HG02571 (cell line): ENCODE measurements at regions not wholly inside any gene's neighbourhood (a gene's known extent, or its start where the extent isn't known, plus 50 kb on each side); places are given as distances from the start of the nearest gene placed in this dataset.

ENCODE experiments used
- ATAC-seq: cut with Tn5 transposase; IDR thresholded peaks from one replicate; pipeline ENCODE4 v1.9.1; 2021; ENCODE audit warnings: mild to moderate bottlenecking, moderate library complexity; ENCODE audit not compliant: unreplicated experiment

DNA sequence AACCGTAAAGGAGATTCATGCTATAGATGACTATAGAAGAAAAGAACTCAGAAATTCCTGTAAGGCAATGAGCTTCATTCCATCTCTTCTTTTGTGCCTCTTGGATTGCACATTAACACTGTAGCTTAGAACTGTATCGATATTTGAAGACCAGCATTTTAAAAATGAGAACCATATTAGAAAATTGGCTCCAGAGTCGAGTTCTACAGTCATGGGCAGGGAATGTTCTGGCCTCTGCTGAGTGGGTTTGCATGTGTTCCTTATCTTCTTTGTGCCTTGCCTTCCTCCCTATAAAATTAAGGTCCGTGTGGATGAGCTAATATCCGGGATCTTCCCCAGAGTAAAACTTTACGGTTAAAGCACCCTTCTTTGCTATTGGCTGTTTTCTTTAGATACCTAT, 77.4 kb upstream of the PLCL2 start:
- ATAC-seq: no peak

GRCh38 chr3:16808393-16809107, 76.2 kb upstream of the PLCL2 start:
- no peak for ATAC-seq

GRCh38 chr3:16809482-16809881, 75.3 kb upstream of the PLCL2 start:
- ATAC-seq: no peak

DNA sequence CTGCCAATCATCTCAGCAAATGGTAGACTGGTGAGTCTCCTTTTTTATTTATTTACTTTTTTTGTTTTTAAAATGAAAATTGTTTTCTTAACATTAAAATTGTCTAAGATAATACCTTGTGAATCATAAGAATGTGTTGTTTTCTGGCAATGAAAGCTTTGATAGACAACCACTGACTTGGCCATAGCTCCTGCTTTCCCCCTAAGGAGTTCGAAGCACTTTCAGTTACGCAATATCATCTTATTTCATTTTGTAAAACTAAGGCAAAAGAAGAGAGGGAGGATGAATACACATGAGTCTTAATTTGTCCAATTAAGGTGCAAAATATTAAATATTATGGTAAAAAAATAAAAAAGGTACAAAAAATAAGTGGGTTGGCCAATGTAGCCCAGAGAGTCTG, 74.8 kb upstream of the PLCL2 start:
- no peak for ATAC-seq

- ATAC-seq: no peak
Measured at GRCh38 chr3:16810593-16811367, 74.0 kb upstream of the PLCL2 start.

DNA sequence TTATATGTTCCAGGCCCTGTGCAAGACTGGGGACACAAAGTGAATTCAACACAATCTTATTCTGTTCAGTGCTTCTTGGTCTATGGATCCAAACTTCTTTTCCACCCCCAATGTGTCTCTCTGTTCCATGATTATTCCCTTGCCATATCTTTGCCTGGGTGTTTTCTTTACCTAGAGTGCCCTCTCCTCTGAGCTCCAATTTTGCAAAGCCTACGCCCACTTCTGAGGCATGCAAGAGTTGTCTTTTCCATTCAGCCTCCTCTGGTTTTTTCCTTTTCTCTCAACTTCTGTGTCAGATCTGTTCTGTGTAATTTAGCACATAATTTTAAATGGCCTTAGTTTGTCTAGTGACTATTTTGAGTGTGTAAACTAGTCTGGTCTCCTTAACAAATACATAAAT, 72.8 kb upstream of the PLCL2 start:
- ATAC-seq: no peak

GRCh38 chr3:16813336-16813735, 71.4 kb upstream of the PLCL2 start:
- ATAC-seq: no peak

- ATAC-seq: peak; percentile 66
Measured at GRCh38 chr3:16816048-16816780, 68.5 kb upstream of the PLCL2 start.

DNA sequence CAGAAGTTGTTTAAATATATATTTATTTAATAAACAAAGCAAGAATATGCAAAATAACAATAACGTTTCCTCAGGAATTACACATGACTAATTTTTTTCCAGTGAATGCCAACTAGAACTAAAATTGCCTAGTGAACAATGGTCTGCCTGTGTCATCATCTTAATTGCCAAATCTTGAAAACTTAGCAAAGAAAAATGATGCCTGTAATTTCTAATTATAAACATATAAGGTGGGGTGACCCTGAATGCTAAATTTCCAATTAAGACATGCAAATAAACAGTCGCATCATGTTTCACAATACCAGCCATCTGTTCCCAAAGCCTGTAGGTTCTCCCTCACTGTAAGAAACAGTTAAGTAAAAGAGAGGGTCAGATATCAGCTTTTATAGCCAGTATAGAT, 67.6 kb upstream of the PLCL2 start:
- no peak for ATAC-seq

- ATAC-seq: no peak
Measured at GRCh38 chr3:16818194-16818593, 66.6 kb upstream of the PLCL2 start.

GRCh38 chr3:16818945-16819344, 65.8 kb upstream of the PLCL2 start:
- ATAC-seq: no peak

GRCh38 chr3:16820485-16820884, 64.3 kb upstream of the PLCL2 start:
- no peak for ATAC-seq

- ATAC-seq: no peak
Measured at GRCh38 chr3:16821053-16821452, 63.7 kb upstream of the PLCL2 start.

- peak; percentile 87 for ATAC-seq
Measured at GRCh38 chr3:16824081-16824696, 60.6 kb upstream of the PLCL2 start.

DNA sequence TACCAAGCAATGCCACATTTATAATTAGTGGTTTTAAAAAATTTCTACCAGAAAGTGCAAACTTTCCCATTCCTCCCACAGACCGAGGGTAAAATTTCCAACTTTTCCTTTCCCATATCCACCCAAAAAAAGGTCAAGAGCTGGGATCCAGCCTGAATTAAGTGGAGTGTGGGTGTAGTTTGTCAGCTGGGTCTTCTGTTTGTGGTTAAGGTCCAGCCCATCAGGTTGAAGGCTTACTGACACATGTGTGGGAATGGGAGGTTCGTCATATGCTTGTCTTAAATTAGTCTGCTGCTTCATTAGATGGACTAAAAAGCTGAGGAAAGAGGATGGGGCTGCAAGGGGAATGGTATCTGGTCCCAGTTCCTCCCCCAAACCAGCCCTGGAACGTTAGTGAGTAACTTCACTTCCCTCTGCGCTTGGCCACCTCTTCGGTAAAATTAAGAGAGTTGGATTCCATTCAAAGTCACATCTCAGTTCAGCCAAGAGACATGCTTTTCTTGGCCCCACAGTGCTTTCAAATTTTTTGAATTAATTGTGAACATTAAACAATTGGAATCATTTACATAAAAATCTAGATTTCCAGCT, 59.0 kb upstream of the PLCL2 start:
- ATAC-seq: no peak

DNA sequence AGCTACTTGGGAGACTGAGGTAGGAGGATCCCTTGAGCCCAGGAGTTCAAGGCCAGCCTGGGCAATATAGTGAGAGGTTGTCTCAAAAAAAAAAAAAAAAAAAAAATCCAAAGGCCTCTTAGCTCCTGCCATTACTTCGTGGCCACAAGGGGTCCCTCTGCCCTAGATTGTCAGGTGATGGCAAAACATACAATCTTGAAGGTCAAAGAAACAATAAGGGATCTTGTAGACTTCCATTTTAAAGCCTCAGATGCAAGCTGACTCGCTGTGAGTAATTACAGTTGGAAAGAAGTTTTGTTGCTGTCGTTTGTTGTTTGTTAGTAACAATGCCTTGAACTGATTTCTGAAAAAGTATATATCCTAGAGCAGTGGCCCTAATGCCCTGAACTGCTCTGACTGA, 55.9 kb upstream of the PLCL2 start:
- ATAC-seq: no peak

GRCh38 chr3:16831846-16832245, 52.9 kb upstream of the PLCL2 start:
- ATAC-seq: no peak

GRCh38 chr3:16834214-16834613, 50.5 kb upstream of the PLCL2 start:
- no peak for ATAC-seq

DNA sequence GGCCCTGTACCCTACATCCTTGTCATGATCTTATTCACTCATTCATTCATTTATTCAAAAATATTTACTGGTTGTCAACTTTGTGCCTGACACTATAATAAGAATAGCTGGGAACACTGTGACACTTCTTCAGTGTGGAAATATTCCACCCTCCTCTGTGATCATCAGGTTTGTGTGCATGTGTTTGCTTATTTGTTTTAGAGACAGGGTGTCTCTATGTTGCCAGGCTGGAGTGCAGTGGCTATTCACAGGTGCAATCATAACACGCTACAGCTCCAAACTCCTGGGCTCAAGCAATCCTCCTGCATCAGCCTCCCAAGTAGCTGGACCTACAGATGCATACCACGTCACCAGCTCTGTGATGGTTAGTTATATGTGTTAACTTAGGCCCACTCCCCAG, 50.0 kb upstream of the PLCL2 start:
- no peak for ATAC-seq
